ENCODE measurements at regions not wholly inside any gene's neighbourhood (a gene's known extent, or its start where the extent isn't known, plus 50 kb on each side); places are given as distances from the start of the nearest gene placed in this dataset.

GRCh38 chr11:10401256-10401655 lies 53.8 kb upstream of the AMPD3 start:
- TF ChIP-seq CTCF (conservative IDR thresholded peaks at IDR 0.05 in 1 of 2, IDR thresholded peaks at IDR 0.05 in 1 of 2; ENCODE audit: extremely low read depth in 1 of 2, insufficient read depth in 1 of 2, low read depth in 1 of 2, low read length in 2 of 2) (no peak), EZH2 (IDR thresholded peaks at IDR 0.05; ENCODE audit: borderline replicate concordance, low read length) (no peak)
